ENCODE measurements at regions not wholly inside any gene's neighbourhood (a gene's known extent, or its start where the extent isn't known, plus 50 kb on each side); places are given as distances from the start of the nearest gene placed in this dataset.

GRCh38 chr3:118557513-118557912 lies 477.1 kb downstream of the IGSF11 start:
- TF ChIP-seq CTCF (IDR thresholded peaks at IDR 0.05) (no peak), POLR2AphosphoS5 (IDR thresholded peaks at IDR 0.05) (no peak), POLR2A (IDR thresholded peaks at IDR 0.05) (no peak)

Measured in prostate gland (tissue), 2 donors.